H1 (cell line): ENCODE measurements at regions not wholly inside any gene's neighbourhood (a gene's known extent, or its start where the extent isn't known, plus 50 kb on each side); places are given as distances from the start of the nearest gene placed in this dataset.

Experiments
- CTCF ChIA-PET: fragments of 300-600 bp; sonication (Branson Sonifier 250); formaldehyde crosslinking; loops from one replicate; lab custom pipeline; 2021; ENCODE audit not compliant: partially characterized antibody; lab: Charles Lee
- POLR2A ChIA-PET: fragments of 300-600 bp; sonication (Branson Sonifier 250); formaldehyde crosslinking; loops from one replicate; lab custom pipeline; 2021; ENCODE audit warnings: inconsistent platforms; ENCODE audit not compliant: partially characterized antibody; lab: Charles Lee
- DNase-seq, 2 experiments: peaks; one replicate each; pipeline versions ENCODE4 v3.0.0 to v3.0.0-alpha.2; 2010 to 2022; ENCODE audit warnings: low spot score in 2 of 2, low read depth in 1 of 2, mixed read lengths in 1 of 2
- FAIRE-seq: peaks from 2 replicates; lab custom pipeline; 2011; peaks lifted over from hg19 to GRCh38; lab: Jason Lieb, UNC
- H2AFZ ChIP-seq: 2 replicates; pipeline ENCODE4 v1.8.1; 2012; ENCODE audit warnings: low read length, inconsistent platforms
- H2AK5ac ChIP-seq: 2 replicates; pipeline ENCODE4 v1.6.1; 2013; ENCODE audit warnings: low read depth, low read length
- H2BK120ac ChIP-seq: replicated peaks from 2 replicates; pipeline ENCODE3; 2013; ENCODE audit warnings: low read depth, low read length, inconsistent platforms
- H2BK12ac ChIP-seq: 2 replicates; pipeline ENCODE4 v1.6.1; 2013; ENCODE audit warnings: low read depth, low read length
- H2BK15ac ChIP-seq: 2 replicates; pipeline ENCODE4 v1.6.1; 2013; ENCODE audit warnings: low read length
- H2BK20ac ChIP-seq: 2 replicates; pipeline ENCODE4 v1.6.1; 2013; ENCODE audit warnings: low read length
- H2BK5ac ChIP-seq: 2 replicates; pipeline ENCODE4 v1.6.1; 2013; ENCODE audit warnings: low read depth, low read length
- H3K14ac ChIP-seq: 2 replicates; pipeline ENCODE4 v1.6.1; 2013; ENCODE audit warnings: inconsistent platforms; ENCODE audit not compliant: insufficient read length
- H3K18ac ChIP-seq: 2 replicates; pipeline ENCODE4 v1.6.1; 2013; ENCODE audit warnings: low read length; ENCODE audit errors: extremely low read depth
- H3K23ac ChIP-seq: 2 replicates; pipeline ENCODE4 v1.6.1; 2013; ENCODE audit warnings: inconsistent platforms; ENCODE audit not compliant: insufficient read length
- H3K23me2 ChIP-seq: 2 replicates; pipeline ENCODE4 v1.6.1; 2013; ENCODE audit warnings: low read depth, low read length
- H3K27ac ChIP-seq: 2 replicates; pipeline ENCODE4 v1.6.1; 2011; ENCODE audit warnings: low read depth, low read length, inconsistent platforms
- H3K27me3 ChIP-seq, 4 experiments: replicated peaks in 1 of 4; 1 replicate in 1 of 4; 2 replicates in 3 of 4; pipeline versions ENCODE4 v1.6.1 to v1.8.1; 2011 to 2013; ENCODE audit warnings: low read length in 3 of 4, mild to moderate bottlenecking in 3 of 4, inconsistent platforms in 2 of 4, mixed read lengths in 2 of 4, moderate library complexity in 1 of 4; ENCODE audit not compliant: control insufficient read depth in 3 of 4, insufficient read depth in 3 of 4; ENCODE audit errors: extremely low read depth in 1 of 4
- H3K36me3 ChIP-seq, 4 experiments: 2 replicates each; pipeline versions ENCODE4 v1.6.1 to v1.8.1; 2011 to 2013; ENCODE audit warnings: mild to moderate bottlenecking in 4 of 4, low read length in 3 of 4, moderate library complexity in 2 of 4, control low read depth in 1 of 4, inconsistent platforms in 1 of 4; ENCODE audit not compliant: insufficient read depth in 4 of 4, control insufficient read depth in 2 of 4
- H3K4ac ChIP-seq: replicated peaks from 2 replicates; pipeline ENCODE3; 2013; ENCODE audit warnings: low read length, low read depth, mixed read lengths, inconsistent platforms; ENCODE audit not compliant: insufficient read length
- H3K4me1 ChIP-seq, 4 experiments: replicated peaks in 1 of 4; 1 replicate in 1 of 4; 2 replicates in 3 of 4; pipeline versions ENCODE4 v1.6.1 to v1.8.1; 2011 to 2013; ENCODE audit warnings: low read length in 3 of 4, inconsistent platforms in 2 of 4, mixed read lengths in 1 of 4; ENCODE audit not compliant: insufficient read depth in 4 of 4, control insufficient read depth in 3 of 4
- H3K4me2 ChIP-seq, 2 experiments: 2 replicates each; pipeline versions ENCODE4 v1.6.1 to v1.8.1; 2011 to 2013; ENCODE audit warnings: low read depth in 2 of 2, low read length in 2 of 2, control low read depth in 1 of 2, inconsistent platforms in 1 of 2, mild to moderate bottlenecking in 1 of 2; ENCODE audit not compliant: insufficient read depth in 1 of 2
- H3K4me3 ChIP-seq, 4 experiments: fragments of 200-600, 300-600 bp in 1 of 4; sonication (generic), shearing (Covaris generic), sonication (Bioruptor Twin) in 1 of 4; 2 replicates each; pipeline versions ENCODE4 v1.5.1 to v1.8.1; 2011 to 2016; ENCODE audit warnings: low read length in 4 of 4, low read depth in 3 of 4, control low read depth in 2 of 4, inconsistent platforms in 2 of 4, mild to moderate bottlenecking in 2 of 4, mixed read lengths in 1 of 4, moderate library complexity in 1 of 4; ENCODE audit not compliant: insufficient read depth in 2 of 4; ENCODE audit errors: extremely low read depth in 1 of 4
- H3K56ac ChIP-seq: replicated peaks from 2 replicates; pipeline ENCODE3; 2013; ENCODE audit warnings: low read depth, mild to moderate bottlenecking, mixed read lengths, low read length, inconsistent platforms; ENCODE audit not compliant: insufficient read length
- H3K79me1 ChIP-seq: 2 replicates; pipeline ENCODE4 v1.6.1; 2013; ENCODE audit warnings: low read depth, low read length, control low read depth
- H3K79me2 ChIP-seq, 2 experiments: 2 replicates each; pipeline versions ENCODE4 v1.6.1 to v1.8.1; 2012 to 2013; ENCODE audit warnings: low read length in 2 of 2, mild to moderate bottlenecking in 2 of 2, inconsistent platforms in 1 of 2; ENCODE audit not compliant: insufficient read depth in 2 of 2, control insufficient read depth in 1 of 2
- H3K9ac ChIP-seq, 4 experiments: replicated peaks in 1 of 4; 1 replicate in 1 of 4; 2 replicates in 3 of 4; pipeline versions ENCODE4 v1.6.1 to v1.8.1; 2011 to 2013; ENCODE audit warnings: low read depth in 3 of 4, low read length in 3 of 4, control low read depth in 2 of 4, mild to moderate bottlenecking in 2 of 4, moderate library complexity in 2 of 4, inconsistent platforms in 1 of 4; ENCODE audit errors: extremely low read depth in 1 of 4
- H3K9me3 ChIP-seq, 2 experiments: 2 replicates each; pipeline versions ENCODE4 v1.6.1 to v1.8.1; 2012 to 2013; ENCODE audit warnings: mild to moderate bottlenecking in 2 of 2, moderate library complexity in 2 of 2, control low read depth in 1 of 2, inconsistent platforms in 1 of 2, low read depth in 1 of 2, low read length in 1 of 2, mixed read lengths in 1 of 2; ENCODE audit not compliant: insufficient read depth in 2 of 2
- H4K20me1 ChIP-seq, 2 experiments: replicated peaks in 1 of 2; 2 replicates each; pipeline versions ENCODE3 to v1.8.1; 2011 to 2013; ENCODE audit warnings: inconsistent platforms in 2 of 2, low read length in 2 of 2, mild to moderate bottlenecking in 1 of 2; ENCODE audit not compliant: insufficient read depth in 2 of 2, control insufficient read depth in 1 of 2
- H4K5ac ChIP-seq: 2 replicates; pipeline ENCODE4 v1.6.1; 2013; ENCODE audit warnings: low read length, low read depth, mixed read lengths, inconsistent platforms; ENCODE audit not compliant: insufficient read length
- H4K8ac ChIP-seq: 2 replicates; pipeline ENCODE4 v1.8.0; 2013; ENCODE audit warnings: mild to moderate bottlenecking, moderate library complexity, low read length, inconsistent platforms; ENCODE audit not compliant: insufficient read depth; ENCODE audit errors: extremely low read depth
- H4K91ac ChIP-seq: replicated peaks from 2 replicates; pipeline ENCODE3; 2013; ENCODE audit warnings: low read length, mixed read lengths, inconsistent platforms; ENCODE audit not compliant: insufficient read length
- BACH1 ChIP-seq: IDR thresholded peaks from 2 replicates; pipeline ENCODE4 v1.6.1; 2012; ENCODE audit warnings: low read length, improper control_type of control experiment
- CHD2 ChIP-seq: IDR thresholded peaks from 2 replicates; pipeline ENCODE4 v1.6.1; 2012; ENCODE audit warnings: low read length, improper control_type of control experiment
- SIRT6 ChIP-seq: IDR thresholded peaks from one replicate; pipeline ENCODE4 v1.7.1; 2012; ENCODE audit warnings: low read length, inconsistent platforms
- TAF1 ChIP-seq: IDR thresholded peaks from 2 replicates; pipeline ENCODE4 v1.6.1; 2011; ENCODE audit warnings: mild to moderate bottlenecking, low read depth, low read length
- WGBS, 2 experiments: shearing (Covaris generic) in 1 of 2; methylation state at CpG; one replicate each; pipeline versions ENCODE4 v1.1.6 to v1.1.7; 2013 to 2015; ENCODE audit warnings: low lambda C conversion rate in 2 of 2, mixed read lengths in 2 of 2, inconsistent platforms in 1 of 2, low coverage in 1 of 2, missing lambda C conversion rate in 1 of 2; ENCODE audit not compliant: insufficient replicate concordance in 2 of 2, insufficient coverage in 1 of 2, insufficient read length in 1 of 2; ENCODE audit errors: extremely low coverage in 1 of 2, missing lambda C conversion rate in 1 of 2; 5-methylcytosine and 5-hydroxymethylcytosine counted together

- Histone ChIP-seq H2AK5ac (no peak overlapping the region), H3K4me3 (no peak overlapping the region), H3K18ac (no peak overlapping the region), H3K27me3 (no peaks in the 10 kb centered on the region), H2BK20ac (no peak overlapping the region), H2AFZ (no peak overlapping the region), H3K9me3 (no peaks in the 10 kb centered on the region), H3K23me2 (no peaks in the 10 kb centered on the region), H3K9ac (no peak overlapping the region), H3K27ac (no peak overlapping the region), H4K5ac (no peak overlapping the region), H4K91ac (no peak overlapping the region), H2BK120ac (no peak overlapping the region), H3K79me2 (no peaks in the 10 kb centered on the region), H2BK12ac (no peak overlapping the region), H3K56ac (no peak overlapping the region), H3K4me2 (no peak overlapping the region), H2BK5ac (no peak overlapping the region), H3K14ac (no peak overlapping the region), H2BK15ac (no peak overlapping the region), H3K4me1 (no peaks in the 10 kb centered on the region), H3K4ac (no peak overlapping the region), H4K8ac (no peak overlapping the region), H4K20me1 (no peaks in the 10 kb centered on the region), H3K23ac (no peak overlapping the region), H3K79me1 (no peaks in the 10 kb centered on the region), H3K36me3 (no peaks in the 10 kb centered on the region)
- no peak for FAIRE-seq
- TF ChIP-seq CHD2 = no peak
- no peak for TF ChIP-seq BACH1
- no peak for TF ChIP-seq TAF1
- TF ChIP-seq SIRT6 = no peak
- ChIA-PET POLR2A (no interaction called here), CTCF (interaction anchor here (0.6 to 0.9 kb wide), 3 partner anchors 10 to 233 kb away, joined by 3 read pairs; no protein-coding TSS in a partner anchor)
- WGBS, 2 experiments = 100% methylated on average over 3 of the region's 3 CpGs; no CpG with 5 or more reads in 1 of the 2 experiments
- no peak for DNase-seq
Measured at GRCh38 chr4:119746951-119747350, 118.3 kb upstream of the PDE5A start.
